ENCODE measurements at regions not wholly inside any gene's neighbourhood (a gene's known extent, or its start where the extent isn't known, plus 50 kb on each side); places are given as distances from the start of the nearest gene placed in this dataset.

DNA sequence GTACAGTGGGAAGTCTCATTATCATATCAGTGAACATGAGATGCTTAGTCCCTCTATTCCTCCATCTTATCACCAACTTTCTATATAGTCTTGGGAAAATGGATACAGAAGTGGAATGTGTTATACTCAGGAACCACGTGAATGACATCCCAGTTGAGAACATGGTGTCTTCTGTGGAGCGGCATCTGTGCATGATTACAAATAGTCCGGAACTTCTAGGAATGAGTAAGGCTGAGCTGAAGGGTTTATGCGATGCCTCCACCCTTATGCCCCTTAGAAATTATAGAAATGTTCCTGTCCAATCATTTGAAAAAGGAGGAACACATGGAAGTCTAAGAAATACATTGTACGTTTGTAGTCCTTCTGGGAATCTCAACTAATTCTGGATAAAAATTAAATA lies 64.8 kb upstream of the TMEM108 start:
- TF ChIP-seq, protein P1, sequence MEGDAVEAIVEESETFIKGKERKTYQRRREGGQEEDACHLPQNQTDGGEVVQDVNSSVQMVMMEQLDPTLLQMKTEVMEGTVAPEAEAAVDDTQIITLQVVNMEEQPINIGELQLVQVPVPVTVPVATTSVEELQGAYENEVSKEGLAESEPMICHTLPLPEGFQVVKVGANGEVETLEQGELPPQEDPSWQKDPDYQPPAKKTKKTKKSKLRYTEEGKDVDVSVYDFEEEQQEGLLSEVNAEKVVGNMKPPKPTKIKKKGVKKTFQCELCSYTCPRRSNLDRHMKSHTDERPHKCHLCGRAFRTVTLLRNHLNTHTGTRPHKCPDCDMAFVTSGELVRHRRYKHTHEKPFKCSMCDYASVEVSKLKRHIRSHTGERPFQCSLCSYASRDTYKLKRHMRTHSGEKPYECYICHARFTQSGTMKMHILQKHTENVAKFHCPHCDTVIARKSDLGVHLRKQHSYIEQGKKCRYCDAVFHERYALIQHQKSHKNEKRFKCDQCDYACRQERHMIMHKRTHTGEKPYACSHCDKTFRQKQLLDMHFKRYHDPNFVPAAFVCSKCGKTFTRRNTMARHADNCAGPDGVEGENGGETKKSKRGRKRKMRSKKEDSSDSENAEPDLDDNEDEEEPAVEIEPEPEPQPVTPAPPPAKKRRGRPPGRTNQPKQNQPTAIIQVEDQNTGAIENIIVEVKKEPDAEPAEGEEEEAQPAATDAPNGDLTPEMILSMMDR (IDR thresholded peaks at IDR 0.05; ENCODE audit: low read length), result no peak
- no peak for TF ChIP-seq EZH2 (IDR thresholded peaks at IDR 0.05; ENCODE audit: borderline replicate concordance, low read length)
